ENCODE measurements at regions not wholly inside any gene's neighbourhood (a gene's known extent, or its start where the extent isn't known, plus 50 kb on each side); places are given as distances from the start of the nearest gene placed in this dataset.
A peak's percentile ranks its signal among the peaks of the same experiment; 100 is the strongest.

- no peak for TF ChIP-seq ZFX (IDR thresholded peaks at IDR 0.05; ENCODE audit: borderline replicate concordance)
- no peak for TF ChIP-seq CTCF (IDR thresholded peaks at IDR 0.05)
These were observed 81.0 kb upstream of the CDIN1 start for GRCh38 chr15:36498401-36498800.

GRCh38 chr15:36498916-36499315 lies 80.5 kb upstream of the CDIN1 start:
- no peak for TF ChIP-seq ZFX (IDR thresholded peaks at IDR 0.05; ENCODE audit: borderline replicate concordance)
- no peak for TF ChIP-seq CTCF (IDR thresholded peaks at IDR 0.05)
- H3K27ac ChIP-seq, result no peak overlapping the region

More at GRCh38 chr15:36498401-36498800, 81.0 kb upstream of the CDIN1 start:
- H3K27ac ChIP-seq, result no peak overlapping the region

- no peak overlapping the region for H3K27ac ChIP-seq
These were observed 79.7 kb upstream of the CDIN1 start for GRCh38 chr15:36499412-36500389.

GRCh38 chr15:36501063-36501678 lies 78.3 kb upstream of the CDIN1 start:
- H3K27ac ChIP-seq, result no peak overlapping the region
- TF ChIP-seq CTCF (IDR thresholded peaks at IDR 0.05) (peak; percentile 88), ZFX (IDR thresholded peaks at IDR 0.05; ENCODE audit: borderline replicate concordance) (no peak)

More at GRCh38 chr15:36499412-36500389, 79.7 kb upstream of the CDIN1 start:
- TF ChIP-seq ZFX (IDR thresholded peaks at IDR 0.05; ENCODE audit: borderline replicate concordance) (no peak), CTCF (IDR thresholded peaks at IDR 0.05) (no peak)

GRCh38 chr15:36502509-36502908 lies 76.9 kb upstream of the CDIN1 start:
- no peak overlapping the region for H3K27ac ChIP-seq
- TF ChIP-seq ZFX (IDR thresholded peaks at IDR 0.05; ENCODE audit: borderline replicate concordance) (no peak), CTCF (IDR thresholded peaks at IDR 0.05) (no peak)

GRCh38 chr15:36506733-36507356 lies 72.6 kb upstream of the CDIN1 start:
- TF ChIP-seq CTCF (IDR thresholded peaks at IDR 0.05) (no peak), ZFX (IDR thresholded peaks at IDR 0.05; ENCODE audit: borderline replicate concordance) (no peak)
- H3K27ac ChIP-seq, result no peak overlapping the region

Measured in 22Rv1 (cell line).